ENCODE measurements at regions not wholly inside any gene's neighbourhood (a gene's known extent, or its start where the extent isn't known, plus 50 kb on each side); places are given as distances from the start of the nearest gene placed in this dataset.
A peak's percentile ranks its signal among the peaks of the same experiment; 100 is the strongest.

DNA sequence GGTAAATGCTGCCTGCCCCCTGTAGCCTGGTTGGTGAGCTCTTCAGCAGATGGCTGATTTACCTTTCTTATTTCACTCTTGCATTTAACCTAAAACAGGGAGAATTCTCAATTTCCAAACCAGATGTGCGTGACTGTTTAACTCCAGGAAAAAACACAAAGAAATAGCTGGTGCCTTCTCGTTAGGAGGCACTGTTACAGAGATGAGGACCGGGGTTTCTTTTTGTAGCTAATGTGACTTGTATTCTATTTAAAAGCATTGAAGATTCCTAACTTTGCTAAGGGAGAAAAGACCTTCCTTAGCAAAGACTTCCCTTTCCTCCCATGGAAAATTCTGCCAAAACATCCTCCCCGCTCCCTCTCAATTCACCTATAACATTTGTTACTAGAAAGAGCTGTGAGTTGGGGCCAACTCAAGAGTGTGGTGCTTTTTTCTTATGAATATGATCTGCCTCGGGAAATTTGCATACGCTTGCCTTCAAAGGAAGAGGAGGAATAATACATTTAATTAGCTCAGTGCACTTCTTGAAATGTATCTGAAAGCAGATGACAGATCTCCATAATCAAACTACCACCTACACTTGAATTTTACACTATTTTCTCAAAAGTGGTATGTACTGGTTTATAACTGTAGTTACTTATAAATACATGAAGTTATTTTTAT lies 102.0 kb upstream of the ARID2 start:
- DNase-seq (ENCODE audit: low read depth): no peak

DNA sequence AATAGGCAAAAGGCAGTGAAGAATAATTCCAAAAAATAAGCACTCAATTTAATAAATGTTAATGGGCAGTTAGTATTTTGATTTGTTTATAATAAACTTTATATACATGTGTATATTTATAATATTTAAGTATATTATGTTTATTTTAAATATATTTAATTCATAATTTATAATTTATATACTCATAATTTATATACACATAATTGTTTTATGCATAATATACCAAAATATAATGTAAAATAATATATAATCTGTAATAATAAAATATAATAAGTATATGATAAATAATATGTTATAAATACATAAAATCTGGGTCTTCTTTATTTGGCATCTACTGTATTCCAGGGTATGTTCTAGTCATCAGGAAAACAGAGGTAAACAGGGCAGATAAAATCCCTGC lies 100.2 kb upstream of the ARID2 start:
- DNase-seq (ENCODE audit: low read depth): no peak

DNA sequence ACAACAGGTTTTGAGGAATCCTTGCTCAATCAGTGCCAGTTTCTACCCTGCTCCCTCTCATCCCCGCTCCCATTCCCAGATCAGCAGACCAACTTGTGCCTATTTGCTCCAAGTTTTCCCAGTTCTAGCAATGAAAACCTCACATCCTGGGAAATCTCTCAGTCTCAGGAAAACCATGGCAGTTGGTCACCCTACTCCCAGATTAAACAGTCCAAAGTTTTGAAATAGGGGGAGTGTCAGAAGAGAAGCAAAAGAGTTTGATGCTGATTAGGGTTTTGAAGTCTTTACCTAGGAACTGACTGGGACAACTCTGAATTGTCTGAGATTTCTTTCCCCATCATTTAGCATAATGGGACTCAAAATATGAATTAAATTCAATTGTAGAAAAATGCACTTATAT lies 95.8 kb upstream of the ARID2 start:
- no peak for DNase-seq (ENCODE audit: low read depth)

DNA sequence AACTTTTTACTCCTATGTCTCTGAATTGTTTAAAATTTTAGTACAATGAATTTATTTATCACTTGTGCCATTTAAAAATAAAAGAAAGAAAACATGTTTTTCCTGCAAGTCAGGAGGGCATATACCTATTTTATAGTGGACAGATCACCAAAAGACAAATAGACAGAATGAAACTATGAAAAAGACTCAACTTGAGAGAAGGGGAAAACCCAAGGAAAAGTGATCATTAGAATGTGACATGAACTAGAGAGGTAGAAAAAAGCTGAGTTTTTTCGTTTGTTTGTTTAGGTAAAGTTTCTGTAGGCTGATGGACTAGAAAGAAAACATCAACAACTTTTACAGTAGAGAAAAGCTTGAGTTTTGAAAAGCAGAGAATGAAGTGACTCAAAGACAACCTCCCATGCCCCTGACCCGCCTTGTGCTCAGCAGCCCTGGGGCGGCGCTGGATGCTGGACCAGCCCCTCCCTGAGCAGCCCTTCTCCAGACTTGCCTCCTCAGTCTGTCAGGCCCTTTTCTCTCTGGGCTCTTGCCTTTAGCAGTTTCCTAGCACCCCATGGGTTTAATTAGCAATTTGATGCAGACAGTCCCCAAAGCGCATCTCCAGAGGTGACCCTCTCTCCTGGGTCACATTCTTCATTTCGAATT lies 95.1 kb upstream of the ARID2 start:
- no peak for DNase-seq (ENCODE audit: low read depth)

DNA sequence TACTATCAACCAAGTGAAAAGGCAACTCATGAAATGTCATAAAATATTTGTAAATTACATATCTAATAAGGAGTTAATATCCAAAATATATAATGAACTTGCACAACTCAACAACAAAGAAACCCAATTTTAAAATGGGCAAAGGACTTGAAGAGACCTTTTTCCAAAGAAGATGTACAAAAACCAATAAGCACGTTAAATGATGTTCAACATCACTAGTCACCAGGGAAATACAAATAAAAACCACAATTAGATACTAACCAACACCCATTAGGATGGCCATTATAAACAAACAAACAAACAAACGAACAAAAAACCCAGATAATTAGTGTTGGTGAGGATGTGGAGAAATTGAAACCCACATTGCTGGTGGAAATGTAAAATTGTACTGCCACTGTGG lies 92.3 kb upstream of the ARID2 start:
- DNase-seq (ENCODE audit: low read depth): no peak

DNA sequence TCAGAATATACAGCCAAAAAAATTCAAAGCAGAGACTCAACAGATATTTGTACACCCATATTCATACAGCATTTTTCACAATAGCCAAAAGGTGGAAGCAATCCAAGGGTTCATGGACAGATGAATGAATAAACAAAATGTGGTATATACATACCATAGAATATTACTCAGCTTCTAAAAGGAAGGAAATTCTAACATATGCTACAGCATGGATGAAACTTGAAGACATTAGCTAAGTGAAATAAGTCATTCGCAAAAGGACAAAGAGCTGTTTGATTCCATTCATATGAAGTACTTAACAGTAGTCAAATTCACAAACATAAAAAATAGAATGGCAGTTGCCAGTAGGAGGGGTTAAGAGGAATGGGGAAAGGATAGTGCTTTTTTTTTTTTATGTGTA lies 91.8 kb upstream of the ARID2 start:
- no peak for DNase-seq (ENCODE audit: low read depth)

DNA sequence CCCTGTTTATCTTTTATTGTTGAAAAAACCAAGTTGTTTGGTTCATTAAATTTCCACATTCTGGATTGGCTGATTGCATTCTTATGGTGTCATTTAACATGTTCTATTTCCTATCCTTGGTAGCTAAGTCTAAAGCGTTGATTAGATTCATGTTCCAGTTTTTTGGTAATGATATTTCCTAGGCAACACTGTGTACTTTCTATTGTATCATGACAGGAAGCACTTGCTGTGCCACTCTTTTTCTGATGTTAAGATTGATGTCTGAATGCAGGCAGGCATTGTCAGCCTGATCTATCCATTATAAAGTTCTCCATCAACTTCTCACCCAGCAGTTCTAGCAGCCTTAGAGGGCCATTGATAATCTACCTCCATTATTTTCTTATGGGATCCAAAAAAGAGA lies 91.1 kb upstream of the ARID2 start:
- no peak for DNase-seq (ENCODE audit: low read depth)

DNA sequence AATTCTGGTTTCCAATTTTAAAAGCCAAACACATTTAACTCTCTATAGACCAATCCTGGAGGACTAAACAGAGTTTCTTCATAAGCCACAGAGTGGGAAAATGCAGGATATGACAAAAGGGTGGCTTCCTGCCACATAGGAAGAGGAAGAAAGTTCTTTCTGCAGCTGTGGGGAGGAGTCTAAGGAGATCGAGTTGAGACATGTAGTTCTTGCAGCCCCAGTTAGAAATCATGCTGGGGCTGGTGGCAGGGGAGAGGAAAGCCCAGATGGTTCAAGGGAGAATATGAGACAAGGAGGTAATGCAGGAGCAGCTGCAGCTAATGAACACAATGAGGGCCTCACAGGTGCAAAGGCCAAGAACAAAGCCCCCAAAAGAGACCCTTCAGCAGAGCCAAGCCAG lies 85.0 kb upstream of the ARID2 start:
- no peak for DNase-seq (ENCODE audit: low read depth)

DNA sequence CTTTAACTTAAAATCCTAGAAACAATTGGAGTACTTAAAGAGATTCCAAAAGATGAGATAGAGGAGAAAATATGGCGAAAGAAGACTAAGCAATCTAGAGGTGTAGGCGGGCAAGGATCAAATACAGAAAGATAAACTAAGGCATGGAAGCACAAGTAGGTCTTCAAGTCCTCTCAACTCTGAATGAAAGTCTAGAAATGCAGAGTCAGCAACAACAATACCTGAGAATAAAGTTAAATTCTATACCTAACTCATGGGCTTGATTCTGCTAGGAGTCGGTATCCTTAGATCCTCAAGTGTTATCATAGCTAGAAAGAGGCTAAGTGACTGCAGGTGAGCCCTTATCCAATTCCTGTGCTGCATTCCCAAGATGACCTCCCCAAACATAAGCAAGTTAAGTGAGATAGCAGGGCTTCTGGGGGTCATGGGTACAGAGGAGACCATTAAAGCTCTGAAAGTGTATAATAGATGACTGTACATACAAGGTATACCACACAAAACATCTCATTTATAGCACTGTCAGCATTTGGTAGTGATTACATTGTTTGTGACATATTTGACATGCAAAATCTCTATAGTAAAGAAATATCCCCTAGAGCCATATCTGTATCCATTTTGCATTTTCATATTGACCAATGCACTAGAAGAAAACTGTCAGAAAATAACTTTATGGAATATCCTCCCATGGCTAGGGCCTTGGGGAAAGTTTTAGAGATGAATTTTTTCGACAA lies 82.5 kb upstream of the ARID2 start:
- DNase-seq (ENCODE audit: low read depth): no peak

DNA sequence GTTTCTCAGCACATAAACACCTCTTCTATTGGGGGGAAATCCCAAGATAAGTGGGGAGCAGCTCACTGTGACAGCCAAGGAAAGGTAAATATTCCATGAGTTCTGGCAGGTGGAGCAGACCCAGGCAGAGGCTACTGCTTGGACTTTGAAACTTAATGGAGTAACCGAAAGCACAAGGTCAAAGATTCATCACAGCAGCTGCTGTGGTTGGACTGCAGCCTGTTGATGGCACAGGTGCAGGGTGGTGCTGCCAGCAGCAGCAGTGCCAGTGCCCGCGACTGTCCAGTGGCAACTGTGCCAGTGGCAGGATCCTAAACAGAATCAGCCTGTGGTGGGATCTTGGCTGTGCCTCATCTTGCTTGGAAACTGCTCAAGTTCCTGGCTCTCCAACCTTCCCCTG lies 81.4 kb upstream of the ARID2 start:
- DNase-seq (ENCODE audit: low read depth): no peak

DNA sequence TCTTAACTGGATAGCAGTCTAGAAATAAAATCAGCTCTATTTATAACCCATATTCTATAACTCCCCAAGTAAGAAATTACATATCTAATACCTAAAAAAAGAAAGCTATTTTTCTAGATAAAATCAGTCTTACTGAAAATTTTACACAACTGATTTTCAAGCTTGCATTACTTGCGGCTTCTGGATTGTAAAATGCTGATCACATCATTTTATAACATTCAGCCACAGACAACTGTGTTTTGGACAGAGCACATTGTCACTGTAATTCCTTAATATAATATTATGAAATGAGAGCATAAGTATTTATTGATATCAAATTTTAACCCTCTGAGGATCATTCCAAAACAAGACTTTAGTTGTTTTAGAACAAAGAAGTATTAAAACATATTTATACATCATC lies 78.5 kb upstream of the ARID2 start:
- DNase-seq (ENCODE audit: low read depth): no peak

DNA sequence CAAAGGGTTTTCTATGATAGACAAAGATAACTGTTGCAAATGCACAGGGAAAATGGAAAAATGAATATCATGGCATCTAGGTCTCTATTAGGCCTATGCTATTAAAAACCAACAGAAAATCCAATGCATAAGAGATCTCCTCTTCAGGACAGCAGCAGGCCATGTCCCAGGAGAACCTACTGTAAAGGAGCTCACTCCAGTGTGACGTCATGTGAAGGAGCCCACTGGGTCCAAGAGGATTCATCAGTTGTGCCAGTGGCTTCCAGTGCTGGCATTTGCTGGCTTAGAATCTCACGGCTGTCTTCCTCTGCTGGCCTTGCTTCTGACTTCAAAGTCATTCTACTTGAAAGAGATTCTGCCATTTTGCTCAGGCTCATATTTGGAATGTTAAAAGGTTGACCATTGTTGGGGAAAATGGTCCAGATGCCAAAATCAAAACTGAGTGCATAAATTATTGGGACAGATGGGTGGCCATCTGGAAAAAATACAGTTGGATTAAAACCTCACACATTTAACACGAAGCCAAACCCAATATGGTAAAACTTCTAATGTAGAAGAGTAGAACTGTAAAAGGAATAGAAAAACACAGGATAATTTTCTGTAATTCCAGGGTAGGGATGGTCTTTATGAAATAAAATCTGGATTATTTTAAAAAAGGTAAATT lies 75.4 kb upstream of the ARID2 start:
- DNase-seq (ENCODE audit: low read depth): no peak

DNA sequence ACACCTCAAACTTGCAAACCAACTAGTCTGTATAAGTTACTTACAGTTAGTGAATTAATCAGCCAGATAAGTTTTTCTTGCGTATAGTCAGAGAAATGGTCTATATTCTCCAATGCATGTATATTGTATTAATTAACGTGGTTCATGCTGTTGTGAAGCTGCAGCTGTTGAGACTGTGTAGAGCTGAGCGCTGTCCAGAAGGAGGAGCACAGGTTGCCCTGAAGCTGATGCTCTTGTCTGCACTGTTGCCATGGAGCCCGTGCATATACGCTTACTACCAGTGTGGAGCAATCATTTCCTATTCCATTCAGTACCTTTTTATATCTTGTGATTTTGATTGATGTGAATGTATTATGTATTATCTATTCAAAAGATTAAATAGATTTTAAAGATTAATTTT lies 74.3 kb upstream of the ARID2 start:
- DNase-seq (ENCODE audit: low read depth): peak; percentile 2

DNA sequence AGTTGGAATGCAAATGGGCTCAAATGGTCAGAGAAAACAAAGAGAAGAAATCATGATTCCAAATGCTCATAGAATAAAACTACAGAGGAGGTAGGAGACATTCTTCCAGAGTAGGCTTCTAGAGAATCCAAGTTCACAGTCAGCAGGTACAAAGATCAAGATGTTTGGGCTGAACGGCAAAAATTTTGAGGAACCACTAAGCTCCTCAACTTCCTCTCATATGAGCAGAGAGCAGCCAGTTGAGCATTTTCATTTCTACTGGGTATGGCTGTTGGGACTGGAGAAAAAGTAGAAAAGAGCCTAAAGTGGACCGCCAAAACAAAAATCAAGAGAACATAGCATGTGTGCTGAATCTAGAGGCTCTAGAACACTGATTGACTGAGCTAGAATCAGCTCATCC lies 73.8 kb upstream of the ARID2 start:
- DNase-seq (ENCODE audit: low read depth): no peak

DNA sequence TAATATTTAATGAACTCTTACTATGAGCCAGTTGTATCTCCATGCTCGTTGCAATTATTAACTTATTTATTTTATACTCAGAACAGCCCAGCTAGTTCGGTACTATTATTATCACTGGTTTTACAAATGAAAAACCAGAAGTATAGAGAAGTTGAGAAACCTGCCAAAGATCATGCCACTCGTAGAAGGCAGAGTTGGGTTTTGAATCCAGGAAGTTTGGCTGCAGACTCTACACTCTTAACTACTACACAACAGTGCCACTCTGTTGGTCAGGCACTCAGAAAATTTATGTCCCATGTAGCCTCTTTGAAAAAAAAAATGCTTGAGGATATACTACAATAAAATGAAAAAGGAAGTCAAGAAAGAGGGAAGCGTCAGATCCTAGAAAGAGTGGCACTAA lies 71.5 kb upstream of the ARID2 start:
- no peak for DNase-seq (ENCODE audit: low read depth)

DNA sequence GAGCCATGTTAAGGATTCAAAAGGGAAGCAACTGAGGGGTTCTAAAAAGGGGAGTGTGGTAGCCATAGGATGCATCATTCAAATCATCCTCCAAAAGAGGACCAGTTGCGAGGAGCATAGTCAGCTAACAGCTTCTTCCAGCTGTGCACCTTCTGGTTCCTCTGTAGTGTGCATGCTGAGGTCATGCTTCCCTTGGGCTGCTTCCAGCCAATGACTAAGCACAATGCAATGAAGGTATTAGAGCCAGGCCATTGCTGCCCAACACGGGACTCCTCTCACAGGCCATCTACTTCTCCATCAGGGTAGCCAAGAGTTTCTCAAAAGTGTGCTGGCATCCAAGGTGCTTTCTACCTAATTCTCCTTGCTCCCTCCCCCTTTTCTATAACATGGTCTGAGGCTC lies 69.2 kb upstream of the ARID2 start:
- DNase-seq (ENCODE audit: low read depth): no peak

DNA sequence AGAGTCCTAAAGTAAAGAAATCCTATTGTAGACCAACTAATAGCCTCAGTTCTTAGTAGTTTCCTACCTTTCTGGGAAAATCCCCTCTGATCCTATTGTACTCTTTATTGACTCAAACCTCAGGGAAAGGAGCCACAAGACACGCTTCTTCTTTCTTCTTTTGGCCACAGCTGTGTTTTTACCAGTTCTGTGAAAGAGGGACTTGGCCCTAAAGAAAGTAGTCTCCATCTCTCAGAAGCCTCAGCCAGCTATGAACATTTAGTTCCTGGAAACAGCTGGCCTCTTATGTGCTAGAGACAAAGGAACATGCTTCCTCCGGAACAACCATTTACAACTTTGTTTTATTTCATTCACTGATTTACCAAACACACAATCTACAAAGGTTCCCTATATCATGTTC lies 66.1 kb upstream of the ARID2 start:
- DNase-seq (ENCODE audit: low read depth): no peak

DNA sequence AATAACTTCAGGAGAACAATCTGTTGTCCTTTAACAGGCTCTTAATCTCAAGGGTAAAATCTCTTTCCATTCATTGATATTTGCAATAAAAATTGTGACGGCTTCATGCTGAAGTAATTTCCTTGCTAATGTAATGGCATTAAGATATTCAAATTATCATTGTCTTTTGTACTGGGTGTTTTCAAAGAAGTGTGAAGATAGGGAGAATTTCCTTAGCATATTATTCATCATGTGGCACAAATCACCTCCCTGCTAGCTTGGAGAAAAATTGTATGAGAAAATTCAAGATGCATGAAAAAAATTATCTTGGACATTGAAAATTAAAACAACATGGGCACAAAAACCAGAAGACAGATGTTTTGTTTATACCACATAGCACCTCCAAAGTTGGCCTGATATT lies 63.6 kb upstream of the ARID2 start:
- no peak for DNase-seq (ENCODE audit: low read depth)

DNA sequence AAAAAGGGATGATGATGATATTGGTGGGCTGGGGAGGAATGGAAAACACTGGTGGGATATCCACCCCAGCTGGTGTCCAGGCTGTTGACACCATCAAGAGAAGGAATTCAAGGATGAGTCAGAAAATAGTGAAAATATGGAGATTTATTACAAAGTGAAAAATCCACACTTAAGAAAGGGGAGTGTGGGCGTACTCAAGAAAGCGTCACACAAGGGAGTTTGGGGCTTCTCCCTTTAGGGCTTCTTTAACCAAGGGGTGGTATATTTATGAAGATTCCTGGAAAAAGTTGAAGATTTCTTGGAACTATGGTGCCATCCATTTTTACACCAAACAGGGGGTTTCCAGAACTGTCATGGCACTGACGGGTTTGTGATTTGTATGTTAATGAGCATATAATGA lies 63.1 kb upstream of the ARID2 start:
- no peak for DNase-seq (ENCODE audit: low read depth)

DNA sequence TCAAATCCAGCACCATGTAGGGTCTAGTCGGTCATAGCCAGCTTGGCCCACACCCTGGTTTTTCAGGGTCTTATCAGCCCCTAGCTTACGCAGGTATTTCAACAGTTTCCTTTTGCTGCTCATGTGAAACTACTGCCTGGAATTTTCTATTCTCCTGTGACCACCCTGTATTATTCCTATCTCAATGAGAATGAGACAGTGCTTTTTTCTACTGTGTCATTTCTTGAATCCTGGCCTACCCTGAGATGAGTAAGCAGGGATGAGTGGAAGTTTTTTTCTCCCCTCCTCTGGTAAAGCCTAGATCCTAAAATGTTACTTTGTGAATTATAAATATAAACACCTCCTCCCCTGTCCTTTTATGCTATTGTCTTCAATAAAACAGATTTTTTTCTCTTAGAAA lies 62.7 kb upstream of the ARID2 start:
- no peak for DNase-seq (ENCODE audit: low read depth)

DNA sequence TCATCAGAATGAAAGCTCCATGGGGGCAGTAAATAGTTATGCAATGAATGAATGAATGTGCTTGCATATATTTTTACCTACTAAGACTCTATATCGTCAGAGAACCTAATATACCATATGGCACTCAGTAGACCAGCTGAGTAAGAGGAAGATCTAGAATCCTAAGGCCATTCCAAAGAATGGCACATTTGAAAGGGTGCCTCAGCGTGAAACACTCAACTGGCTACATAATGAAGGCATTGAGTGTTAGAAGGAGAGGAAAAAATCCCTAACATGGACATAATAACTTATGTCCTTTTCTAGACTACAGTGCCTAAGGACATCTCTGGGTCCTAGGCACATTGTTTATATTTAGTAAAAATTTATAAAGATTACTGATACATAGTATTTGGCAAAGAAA lies 61.7 kb upstream of the ARID2 start:
- DNase-seq (ENCODE audit: low read depth): no peak

DNA sequence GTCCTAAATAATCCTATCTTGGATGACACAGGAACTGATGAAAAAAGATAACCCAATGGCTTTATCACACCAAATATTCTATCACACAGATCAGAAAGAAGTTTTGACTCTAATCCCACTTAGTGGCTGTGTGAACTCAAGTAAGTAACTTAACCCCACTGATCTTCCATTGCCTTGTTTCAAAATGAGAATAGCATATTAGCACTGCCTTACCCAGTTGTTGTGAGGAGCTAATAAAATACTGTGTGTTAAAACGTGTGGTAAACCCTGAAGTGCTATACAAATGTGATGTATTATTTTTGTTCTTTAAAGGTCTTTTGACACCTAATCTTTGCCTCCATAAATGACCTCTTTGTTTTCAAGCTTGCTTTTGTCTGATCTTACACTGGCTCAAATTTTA lies 60.9 kb upstream of the ARID2 start:
- no peak for DNase-seq (ENCODE audit: low read depth)

DNA sequence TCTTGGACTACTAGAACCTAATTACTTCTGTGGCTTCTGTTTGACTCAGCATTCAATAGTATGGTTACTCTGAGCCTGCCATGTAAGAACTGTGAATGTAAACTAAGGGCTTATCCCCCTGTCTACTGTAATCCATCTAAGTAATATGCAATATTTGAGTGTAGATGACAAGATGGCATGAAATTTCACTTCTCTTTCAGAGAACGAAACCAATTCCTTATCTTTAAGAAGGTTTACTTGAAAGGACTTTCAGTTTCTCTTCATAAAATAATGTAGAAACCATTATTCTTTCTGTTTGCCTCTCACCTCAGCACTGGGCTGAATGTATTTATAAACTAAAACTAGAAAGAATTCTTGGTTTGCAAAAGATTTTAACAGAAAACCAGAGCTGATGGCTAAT lies 60.4 kb upstream of the ARID2 start:
- DNase-seq (ENCODE audit: low read depth): no peak

All from activated T-cell treated with anti-CD3 and anti-CD28 coated beads for 48 hours (primary cell).